OCI-LY7 (cell line): ENCODE measurements at regions not wholly inside any gene's neighbourhood (a gene's known extent, or its start where the extent isn't known, plus 50 kb on each side); places are given as distances from the start of the nearest gene placed in this dataset.

Source experiments
- BruUV-seq: library from RNA; stranded (reverse); fragments of 400-500 nt; replicated peaks from 2 replicates; lab custom pipeline; 2021; lab: Mats Ljungman, UMichigan
- CTCF ChIA-PET: fragments of 300-600 bp; sonication (Branson Sonifier 250); formaldehyde crosslinking; loops from one replicate; lab custom pipeline; 2022; ENCODE audit warnings: antibody characterized with exemption; ENCODE audit not compliant: unreplicated experiment; lab: Charles Lee
- POLR2A ChIA-PET: fragments of 300-600 bp; sonication (Branson Sonifier 250); formaldehyde crosslinking; loops from one replicate; lab custom pipeline; 2022; ENCODE audit warnings: antibody characterized with exemption; lab: Charles Lee
- DNase-seq: peaks from one replicate; pipeline ENCODE4 v3.0.0-alpha.2; 2015; ENCODE audit warnings: low spot score
- H2AFZ ChIP-seq: fragments of 200-600 bp; sonication (generic), shearing (Covaris generic); 2 replicates; pipeline ENCODE4 v1.6.1; 2014; ENCODE audit warnings: mild to moderate bottlenecking, antibody characterized with exemption, low read length, moderate library complexity
- H3K27ac ChIP-seq: fragments of 200-600 bp; sonication (generic); 2 replicates; pipeline ENCODE4 v1.5.1; 2014; ENCODE audit warnings: mixed run types, low read depth, mild to moderate bottlenecking, moderate library complexity, low read length, inconsistent platforms; ENCODE audit not compliant: poor library complexity, severe bottlenecking
- H3K36me3 ChIP-seq: fragments of 200-600 bp; sonication (generic); 2 replicates; pipeline ENCODE4 v1.6.1; 2014; ENCODE audit warnings: mild to moderate bottlenecking, antibody characterized with exemption, low read length, moderate library complexity, mixed read lengths; ENCODE audit not compliant: insufficient read depth
- H3K4me1 ChIP-seq: fragments of 200-600 bp; sonication (generic); 2 replicates; pipeline ENCODE4 v1.5.1; 2014; ENCODE audit warnings: mild to moderate bottlenecking, low read length; ENCODE audit not compliant: insufficient read depth, poor library complexity, severe bottlenecking
- H3K4me2 ChIP-seq: fragments of 200-600 bp; sonication (generic); 2 replicates; pipeline ENCODE4 v1.6.1; 2014; ENCODE audit warnings: mild to moderate bottlenecking, low read length
- H3K4me3 ChIP-seq: fragments of 200-600 bp; sonication (generic); 2 replicates; pipeline ENCODE4 v1.5.1; 2014; ENCODE audit warnings: mild to moderate bottlenecking, low read depth, low read length; ENCODE audit not compliant: poor library complexity, severe bottlenecking
- H3K79me2 ChIP-seq: fragments of 200-600 bp; sonication (generic); 2 replicates; pipeline ENCODE4 v1.6.1; 2016; ENCODE audit warnings: low read depth, mild to moderate bottlenecking, low read length, moderate library complexity, mixed read lengths; ENCODE audit not compliant: insufficient read depth
- H3K9me2 ChIP-seq: fragments of 200-600 bp; sonication (generic); 2 replicates; pipeline ENCODE4 v1.6.1; 2016; ENCODE audit warnings: mild to moderate bottlenecking, low read length, mixed read lengths; ENCODE audit not compliant: insufficient read depth
- H3K9me3 ChIP-seq: fragments of 200-600 bp; sonication (generic); 2 replicates; pipeline ENCODE4 v1.6.1; 2014; ENCODE audit warnings: mild to moderate bottlenecking, mixed run types, low read length, mixed read lengths
- H4K20me1 ChIP-seq: fragments of 200-600 bp; sonication (generic); 2 replicates; pipeline ENCODE4 v1.6.1; 2014; ENCODE audit warnings: mild to moderate bottlenecking, antibody characterized with exemption, low read length, moderate library complexity, mixed read lengths; ENCODE audit not compliant: insufficient read depth
- CTCF ChIP-seq: fragments of 200-600 bp; sonication (generic); conservative IDR thresholded peaks from 2 replicates; pipeline ENCODE4 v1.5.1; 2014; ENCODE audit warnings: mild to moderate bottlenecking, antibody characterized with exemption, low read length, moderate library complexity, mixed read lengths
- EZH2phosphoT487 ChIP-seq: fragments of 200-600 bp; sonication (generic); IDR thresholded peaks from 2 replicates; pipeline ENCODE4 v1.6.1; 2018; ENCODE audit warnings: low read depth, borderline replicate concordance, mild to moderate bottlenecking, mixed run types, antibody characterized with exemption, low read length, moderate library complexity, mixed read lengths
- intact Hi-C: fragments of 100-400 bp; cut with micrococcal nuclease; formaldehyde crosslinking; loops from one replicate; pipeline ENCODE4 v1.10.0; 2022; ENCODE audit not compliant: unreplicated experiment

DNA sequence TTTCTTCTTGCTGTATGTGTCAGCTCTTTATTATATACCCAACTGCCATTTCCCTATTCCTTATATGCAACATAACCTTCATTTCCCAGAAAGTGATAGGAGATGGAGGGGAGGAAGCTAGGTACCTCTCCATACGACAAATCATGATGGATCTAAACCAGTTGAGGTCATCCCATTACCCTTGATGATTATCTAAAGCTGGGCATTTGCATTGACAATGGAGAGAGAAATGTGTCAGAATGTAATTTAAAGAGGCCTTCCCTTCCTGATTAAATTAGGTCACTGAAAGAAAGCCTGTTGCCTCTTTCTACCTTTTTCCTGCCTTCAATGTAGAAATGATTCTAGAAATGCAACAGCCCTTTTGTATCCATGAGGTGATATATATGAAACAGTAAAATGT, 81.9 kb downstream of the SUCNR1 start:
- intact Hi-C loops = no loop called here
- no peak for DNase-seq
- POLR2A ChIA-PET = interaction anchor here (0.9 kb wide), 1 partner anchor 14 kb away, joined by 3 read pairs; no protein-coding TSS in a partner anchor
- Histone ChIP-seq H3K9me2 (no peaks in the 10 kb centered on the region), H3K4me1 (no peaks in the 10 kb centered on the region), H3K4me2 (no peak overlapping the region), H3K79me2 (no peaks in the 10 kb centered on the region), H3K9me3 (no peaks in the 10 kb centered on the region), H4K20me1 (no peaks in the 10 kb centered on the region), H3K4me3 (no peak overlapping the region), H3K27ac (no peak overlapping the region), H3K36me3 (no peaks in the 10 kb centered on the region), H2AFZ (no peak overlapping the region)
- no TSS peak for BruUV-seq
- TF ChIP-seq CTCF (no peak), EZH2phosphoT487 (no peak)
- CTCF ChIA-PET = no interaction called here

DNA sequence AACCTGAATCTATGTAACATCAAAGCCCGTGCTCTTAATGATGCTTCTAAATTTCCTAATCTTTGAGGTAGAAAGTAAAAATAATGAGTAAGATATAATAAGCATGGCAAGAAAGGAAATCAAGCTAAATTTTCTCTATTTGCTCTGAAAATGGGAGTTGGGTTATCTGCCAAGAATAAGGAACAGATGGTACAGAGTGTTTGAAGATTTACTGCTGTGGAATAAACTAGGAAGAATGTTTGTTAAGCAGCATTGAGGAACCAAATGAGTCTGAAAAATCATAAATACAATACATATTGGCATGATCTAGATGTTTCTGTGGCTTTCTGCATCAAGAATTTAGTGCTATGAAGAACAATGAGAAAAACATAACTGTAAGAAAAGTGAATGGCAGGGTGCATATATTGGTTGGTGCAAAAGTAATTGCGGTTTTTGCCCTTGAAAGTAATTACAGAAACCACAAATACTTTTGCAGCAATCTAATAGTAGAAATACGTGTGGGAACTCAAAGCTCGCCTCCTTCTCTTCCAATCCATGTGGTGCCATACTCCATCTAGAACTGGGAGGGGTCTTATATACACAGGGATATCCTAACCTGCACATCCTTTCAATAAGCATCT, 87.6 kb downstream of the SUCNR1 start:
- H3K4me1 ChIP-seq = no peaks in the 10 kb centered on the region
- BruUV-seq = no TSS peak
- no peaks in the 10 kb centered on the region for H3K79me2 ChIP-seq
- no peaks in the 10 kb centered on the region for H3K36me3 ChIP-seq
- H4K20me1 ChIP-seq = no peaks in the 10 kb centered on the region
- no peak overlapping the region for H2AFZ ChIP-seq
- no peak overlapping the region for H3K4me3 ChIP-seq
- no peaks in the 10 kb centered on the region for H3K9me2 ChIP-seq
- no peak overlapping the region for H3K4me2 ChIP-seq
- ChIA-PET CTCF (no interaction called here), POLR2A (interaction anchor here (0.6 kb wide), 1 partner anchor 18 kb away, joined by 3 read pairs; no protein-coding TSS in a partner anchor)
- TF ChIP-seq CTCF (no peak), EZH2phosphoT487 (no peak)
- no peak for DNase-seq
- intact Hi-C loops = no loop called here
- no peak overlapping the region for H3K27ac ChIP-seq
- H3K9me3 ChIP-seq = no peaks in the 10 kb centered on the region

GRCh38 chr3:151962352-151962751, 88.9 kb downstream of the SUCNR1 start:
- H4K20me1 ChIP-seq = no peaks in the 10 kb centered on the region

More at GRCh38 chr3:151962352-151962751, 88.9 kb downstream of the SUCNR1 start:
- intact Hi-C loops = no loop called here
- H3K9me2 ChIP-seq = no peaks in the 10 kb centered on the region
- TF ChIP-seq CTCF (no peak), EZH2phosphoT487 (no peak)
- ChIA-PET POLR2A (interaction anchor here (0.6 kb wide), 1 partner anchor 14 kb away, joined by 3 read pairs; no protein-coding TSS in a partner anchor), CTCF (no interaction called here)
- H3K27ac ChIP-seq = no peak overlapping the region
- H3K9me3 ChIP-seq = no peaks in the 10 kb centered on the region
- no peaks in the 10 kb centered on the region for H3K36me3 ChIP-seq
- H3K4me1 ChIP-seq = no peaks in the 10 kb centered on the region
- H2AFZ ChIP-seq = no peak overlapping the region
- no peaks in the 10 kb centered on the region for H3K79me2 ChIP-seq
- no peak overlapping the region for H3K4me2 ChIP-seq
- BruUV-seq = no TSS peak
- DNase-seq = no peak
- H3K4me3 ChIP-seq = no peak overlapping the region
